HG03280 (cell line): ENCODE measurements at regions not wholly inside any gene's neighbourhood (a gene's known extent, or its start where the extent isn't known, plus 50 kb on each side); places are given as distances from the start of the nearest gene placed in this dataset.

Experiments
- ATAC-seq: cut with Tn5 transposase; IDR thresholded peaks from one replicate; pipeline ENCODE4 v1.9.1; 2021; ENCODE audit warnings: mild to moderate bottlenecking, moderate library complexity; ENCODE audit not compliant: unreplicated experiment

DNA sequence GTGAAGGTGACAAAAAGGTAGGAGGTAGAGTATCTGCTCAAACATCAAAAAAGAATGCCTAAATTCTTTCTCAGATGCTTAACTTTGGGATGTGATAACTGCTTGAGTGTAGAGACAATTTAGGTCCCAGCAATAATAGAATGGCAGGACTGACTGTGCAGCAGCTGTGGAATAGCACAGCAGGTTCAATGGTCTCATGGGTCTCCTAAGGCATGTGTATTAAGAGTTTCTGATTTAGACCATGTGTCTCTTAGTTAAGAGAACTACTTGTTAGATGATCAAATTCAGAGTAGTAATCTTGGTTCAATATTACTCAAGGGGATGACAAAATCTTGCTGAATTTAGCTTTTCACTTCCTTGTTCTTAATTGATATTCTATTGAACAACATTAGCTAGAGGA, 72.0 kb downstream of the ALX1 start:
- ATAC-seq, result no peak

DNA sequence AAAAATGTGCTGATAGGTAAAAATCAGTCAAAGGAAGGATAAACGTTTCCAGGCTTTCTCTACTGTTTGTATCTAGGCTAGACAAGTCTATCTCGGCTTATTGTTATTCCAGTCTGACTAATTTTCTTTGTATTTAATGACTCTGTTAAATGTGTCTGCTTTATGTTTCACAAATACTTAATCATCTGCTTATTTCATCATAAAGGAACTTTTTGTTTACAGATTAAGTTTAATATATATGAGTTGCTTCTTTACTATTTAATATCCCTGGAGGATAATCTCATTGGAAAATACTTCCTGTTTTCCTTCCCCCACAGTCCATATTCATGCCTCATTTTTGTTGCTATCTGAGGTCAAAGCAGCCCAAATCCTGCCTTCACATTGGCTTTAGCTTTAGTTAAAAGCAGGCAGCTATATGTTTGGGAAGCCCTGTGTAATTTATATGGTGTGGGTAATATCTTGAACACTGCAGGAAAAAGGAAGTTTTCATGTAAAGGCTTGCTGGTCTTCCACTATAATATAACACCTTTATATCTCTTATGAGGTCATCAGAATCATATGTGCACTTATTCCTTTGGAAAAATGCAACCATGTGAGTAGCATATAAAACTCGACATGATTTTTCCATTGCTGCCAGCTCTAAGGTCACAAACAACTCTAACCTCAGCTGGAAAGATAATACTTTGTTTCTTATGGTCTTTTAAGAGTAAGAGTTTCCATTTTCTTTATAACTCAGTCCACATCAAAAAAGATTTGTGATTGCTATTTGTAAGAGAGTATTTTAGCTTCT, 76.8 kb downstream of the ALX1 start:
- ATAC-seq, result no peak

GRCh38 chr12:85357609-85358008, 77.6 kb downstream of the ALX1 start:
- no peak for ATAC-seq

DNA sequence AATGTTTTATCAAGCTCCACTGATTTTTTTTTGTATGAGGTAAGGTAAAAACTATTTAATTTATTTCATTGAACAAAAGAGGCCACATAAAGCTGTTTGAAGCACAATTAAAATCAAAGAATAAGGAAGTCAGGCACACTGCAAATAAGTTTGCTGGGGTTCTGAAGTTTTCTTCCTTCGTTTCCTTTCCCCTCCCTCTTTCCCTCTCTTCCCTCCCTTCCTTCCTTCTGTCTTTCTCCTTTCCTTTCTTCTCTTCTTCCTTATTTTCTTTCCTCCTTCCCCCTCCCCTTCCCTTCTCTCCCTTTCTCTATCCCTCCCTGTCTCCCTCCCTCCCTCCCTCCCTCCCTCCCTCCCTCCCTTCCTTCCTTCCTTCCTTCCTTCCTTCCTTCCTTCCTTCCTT, 78.7 kb downstream of the ALX1 start:
- ATAC-seq, result no peak

- ATAC-seq, result no peak
These were observed 83.6 kb downstream of the ALX1 start for GRCh38 chr12:85363382-85364190.

- no peak for ATAC-seq
These were observed 87.9 kb downstream of the ALX1 start for GRCh38 chr12:85367936-85368335.

- no peak for ATAC-seq
These were observed 89.5 kb downstream of the ALX1 start for GRCh38 chr12:85369365-85370154.

DNA sequence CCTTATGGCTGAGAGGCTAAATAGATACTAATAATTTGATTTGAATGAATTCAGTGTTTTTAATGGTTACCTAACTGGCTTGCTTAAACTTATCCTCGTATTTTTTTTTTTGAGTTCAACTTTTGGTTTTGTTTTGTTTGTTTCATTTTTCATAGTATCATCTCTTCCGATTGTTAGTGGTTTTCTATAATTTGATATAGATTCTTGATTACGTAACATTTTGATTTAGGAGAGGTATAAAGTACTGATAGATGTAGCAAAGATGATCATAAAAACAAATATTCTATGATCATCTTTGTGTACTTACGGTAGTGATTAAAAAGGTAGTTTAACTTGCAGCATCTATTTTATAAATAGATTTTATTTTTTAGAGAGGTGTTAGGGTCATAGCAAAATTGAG, 93.0 kb downstream of the ALX1 start:
- no peak for ATAC-seq

DNA sequence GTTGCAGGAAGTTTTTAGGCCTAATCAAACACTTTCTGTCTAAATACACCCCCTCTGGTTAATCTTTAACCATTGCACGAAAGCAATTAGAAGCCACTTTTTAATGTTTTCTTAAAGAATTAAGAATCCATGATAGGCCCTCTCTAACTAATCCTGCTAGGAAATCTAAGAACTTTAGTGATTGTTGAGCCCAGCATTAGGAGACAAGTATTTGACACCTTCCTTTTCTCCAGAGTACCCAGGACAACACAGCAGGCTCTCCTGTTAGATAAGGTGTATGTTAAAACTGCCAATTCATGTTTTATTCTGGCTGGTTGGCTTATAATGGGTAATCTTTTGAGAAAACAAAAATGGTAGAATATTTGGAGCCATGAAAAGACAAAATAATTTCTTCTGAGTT, 95.0 kb downstream of the ALX1 start:
- no peak for ATAC-seq

GRCh38 chr12:85385406-85385805, 105.4 kb downstream of the ALX1 start:
- no peak for ATAC-seq

GRCh38 chr12:85390266-85390665, 110.2 kb downstream of the ALX1 start:
- no peak for ATAC-seq

- no peak for ATAC-seq
These were observed 112.5 kb downstream of the ALX1 start for GRCh38 chr12:85392508-85392907.

DNA sequence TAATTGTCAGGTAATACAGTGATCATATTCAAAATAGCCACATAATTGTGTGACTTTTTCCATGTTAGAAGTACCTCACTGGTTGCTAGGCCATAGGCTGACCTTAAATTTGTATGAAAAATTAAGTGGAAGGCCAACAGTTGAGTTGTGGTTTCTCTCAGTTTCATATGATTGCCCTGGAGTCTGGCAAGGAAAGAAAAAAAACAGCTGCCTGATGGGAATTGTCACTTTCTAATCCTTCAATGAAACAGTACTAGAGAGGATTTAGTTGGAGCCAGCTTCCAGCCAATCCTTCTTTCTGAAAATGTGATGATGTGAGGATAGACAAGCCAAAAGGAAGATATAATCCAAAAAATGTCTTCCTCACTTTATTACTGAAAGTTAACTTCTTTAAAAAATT, 113.6 kb downstream of the ALX1 start:
- ATAC-seq, result no peak

DNA sequence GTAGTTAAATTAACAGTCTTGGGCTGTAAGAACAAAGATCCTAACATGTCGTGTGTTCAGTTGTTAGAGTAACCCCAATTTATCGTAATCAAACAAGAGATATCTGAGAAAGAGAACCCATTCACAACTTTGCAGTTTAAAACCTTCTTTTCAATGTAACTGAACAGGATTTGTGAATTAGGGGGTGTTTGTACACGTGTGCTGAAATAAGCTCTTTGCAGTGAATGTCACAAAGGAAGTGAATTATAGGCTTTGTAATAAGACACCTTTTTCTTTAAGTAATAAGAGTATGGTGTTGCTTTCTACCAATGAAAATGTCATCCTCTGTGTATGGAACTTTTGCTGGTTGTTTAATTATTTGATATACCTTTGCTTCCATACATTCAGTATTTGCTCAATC, 114.0 kb downstream of the ALX1 start:
- ATAC-seq, result no peak

GRCh38 chr12:85394809-85395208, 114.8 kb downstream of the ALX1 start:
- ATAC-seq, result no peak

GRCh38 chr12:85405262-85405661, 125.2 kb downstream of the ALX1 start:
- ATAC-seq, result no peak

GRCh38 chr12:85405781-85406522, 125.9 kb downstream of the ALX1 start:
- ATAC-seq, result no peak

DNA sequence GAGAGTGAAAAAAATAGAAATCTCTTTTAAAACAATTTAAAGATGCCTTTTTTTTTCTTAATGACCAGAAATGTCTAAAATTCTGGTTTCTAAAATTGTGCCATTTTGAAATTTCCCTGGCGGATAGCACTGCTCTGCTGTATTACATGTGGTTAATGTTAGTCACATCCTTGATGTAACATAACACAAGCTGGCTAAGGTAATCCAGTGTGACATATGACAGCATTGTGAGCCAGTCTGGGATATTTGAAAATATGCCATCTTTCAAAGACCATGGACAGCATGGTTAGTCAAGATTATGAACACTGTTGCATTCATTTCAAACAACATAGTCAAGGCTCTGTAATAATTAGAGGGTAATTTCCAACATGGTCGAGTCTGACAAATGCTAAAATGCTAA, 133.2 kb downstream of the ALX1 start:
- ATAC-seq, result no peak

- no peak for ATAC-seq
These were observed 142.7 kb downstream of the ALX1 start for GRCh38 chr12:85422762-85423161.

DNA sequence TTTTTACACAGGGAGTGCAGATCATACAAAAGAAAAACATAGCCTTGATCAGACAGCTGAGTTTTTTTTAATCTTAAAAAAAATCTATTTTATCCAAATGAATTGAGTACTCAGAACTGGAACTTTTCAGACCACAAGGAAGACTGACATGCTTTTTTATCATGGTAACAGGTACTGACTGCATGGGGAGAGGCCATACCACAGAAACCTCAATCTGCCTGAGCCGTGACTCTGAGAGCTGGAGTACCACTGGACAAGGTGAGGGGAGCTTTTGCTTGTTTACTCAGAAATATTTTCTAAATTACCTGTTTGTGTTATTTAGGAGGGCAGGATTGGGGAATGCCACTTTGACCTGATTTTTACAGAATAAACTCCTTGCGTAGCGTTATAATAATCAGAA, 143.9 kb downstream of the ALX1 start:
- no peak for ATAC-seq
